H1 (cell line): ENCODE measurements at regions not wholly inside any gene's neighbourhood (a gene's known extent, or its start where the extent isn't known, plus 50 kb on each side); places are given as distances from the start of the nearest gene placed in this dataset.

Experiments used
- CTCF ChIA-PET: fragments of 300-600 bp; sonication (Branson Sonifier 250); formaldehyde crosslinking; loops from one replicate; lab custom pipeline; 2021; ENCODE audit not compliant: partially characterized antibody; lab: Charles Lee
- POLR2A ChIA-PET: fragments of 300-600 bp; sonication (Branson Sonifier 250); formaldehyde crosslinking; loops from one replicate; lab custom pipeline; 2021; ENCODE audit warnings: inconsistent platforms; ENCODE audit not compliant: partially characterized antibody; lab: Charles Lee
- DNase-seq, 2 experiments: peaks; one replicate each; pipeline versions ENCODE4 v3.0.0 to v3.0.0-alpha.2; 2010 to 2022; ENCODE audit warnings: low spot score in 2 of 2, low read depth in 1 of 2, mixed read lengths in 1 of 2
- FAIRE-seq: peaks from 2 replicates; lab custom pipeline; 2011; peaks lifted over from hg19 to GRCh38; lab: Jason Lieb, UNC
- H2AFZ ChIP-seq: 2 replicates; pipeline ENCODE4 v1.8.1; 2012; ENCODE audit warnings: low read length, inconsistent platforms
- H2AK5ac ChIP-seq: 2 replicates; pipeline ENCODE4 v1.6.1; 2013; ENCODE audit warnings: low read depth, low read length
- H2BK120ac ChIP-seq: replicated peaks from 2 replicates; pipeline ENCODE3; 2013; ENCODE audit warnings: low read depth, low read length, inconsistent platforms
- H2BK12ac ChIP-seq: 2 replicates; pipeline ENCODE4 v1.6.1; 2013; ENCODE audit warnings: low read depth, low read length
- H2BK15ac ChIP-seq: 2 replicates; pipeline ENCODE4 v1.6.1; 2013; ENCODE audit warnings: low read length
- H2BK20ac ChIP-seq: 2 replicates; pipeline ENCODE4 v1.6.1; 2013; ENCODE audit warnings: low read length
- H2BK5ac ChIP-seq: 2 replicates; pipeline ENCODE4 v1.6.1; 2013; ENCODE audit warnings: low read depth, low read length
- H3K14ac ChIP-seq: 2 replicates; pipeline ENCODE4 v1.6.1; 2013; ENCODE audit warnings: inconsistent platforms; ENCODE audit not compliant: insufficient read length
- H3K18ac ChIP-seq: 2 replicates; pipeline ENCODE4 v1.6.1; 2013; ENCODE audit warnings: low read length; ENCODE audit errors: extremely low read depth
- H3K23ac ChIP-seq: 2 replicates; pipeline ENCODE4 v1.6.1; 2013; ENCODE audit warnings: inconsistent platforms; ENCODE audit not compliant: insufficient read length
- H3K23me2 ChIP-seq: 2 replicates; pipeline ENCODE4 v1.6.1; 2013; ENCODE audit warnings: low read depth, low read length
- H3K27ac ChIP-seq: 2 replicates; pipeline ENCODE4 v1.6.1; 2011; ENCODE audit warnings: low read depth, low read length, inconsistent platforms
- H3K27me3 ChIP-seq, 4 experiments: replicated peaks in 1 of 4; 1 replicate in 1 of 4; 2 replicates in 3 of 4; pipeline versions ENCODE4 v1.6.1 to v1.8.1; 2011 to 2013; ENCODE audit warnings: low read length in 3 of 4, mild to moderate bottlenecking in 3 of 4, inconsistent platforms in 2 of 4, mixed read lengths in 2 of 4, moderate library complexity in 1 of 4; ENCODE audit not compliant: control insufficient read depth in 3 of 4, insufficient read depth in 3 of 4; ENCODE audit errors: extremely low read depth in 1 of 4
- H3K36me3 ChIP-seq, 4 experiments: 2 replicates each; pipeline versions ENCODE4 v1.6.1 to v1.8.1; 2011 to 2013; ENCODE audit warnings: mild to moderate bottlenecking in 4 of 4, low read length in 3 of 4, moderate library complexity in 2 of 4, control low read depth in 1 of 4, inconsistent platforms in 1 of 4; ENCODE audit not compliant: insufficient read depth in 4 of 4, control insufficient read depth in 2 of 4
- H3K4ac ChIP-seq: replicated peaks from 2 replicates; pipeline ENCODE3; 2013; ENCODE audit warnings: low read length, low read depth, mixed read lengths, inconsistent platforms; ENCODE audit not compliant: insufficient read length
- H3K4me1 ChIP-seq, 4 experiments: replicated peaks in 1 of 4; 1 replicate in 1 of 4; 2 replicates in 3 of 4; pipeline versions ENCODE4 v1.6.1 to v1.8.1; 2011 to 2013; ENCODE audit warnings: low read length in 3 of 4, inconsistent platforms in 2 of 4, mixed read lengths in 1 of 4; ENCODE audit not compliant: insufficient read depth in 4 of 4, control insufficient read depth in 3 of 4
- H3K4me2 ChIP-seq, 2 experiments: 2 replicates each; pipeline versions ENCODE4 v1.6.1 to v1.8.1; 2011 to 2013; ENCODE audit warnings: low read depth in 2 of 2, low read length in 2 of 2, control low read depth in 1 of 2, inconsistent platforms in 1 of 2, mild to moderate bottlenecking in 1 of 2; ENCODE audit not compliant: insufficient read depth in 1 of 2
- H3K4me3 ChIP-seq, 4 experiments: fragments of 200-600, 300-600 bp in 1 of 4; sonication (generic), shearing (Covaris generic), sonication (Bioruptor Twin) in 1 of 4; 2 replicates each; pipeline versions ENCODE4 v1.5.1 to v1.8.1; 2011 to 2016; ENCODE audit warnings: low read length in 4 of 4, low read depth in 3 of 4, control low read depth in 2 of 4, inconsistent platforms in 2 of 4, mild to moderate bottlenecking in 2 of 4, mixed read lengths in 1 of 4, moderate library complexity in 1 of 4; ENCODE audit not compliant: insufficient read depth in 2 of 4; ENCODE audit errors: extremely low read depth in 1 of 4
- H3K56ac ChIP-seq: replicated peaks from 2 replicates; pipeline ENCODE3; 2013; ENCODE audit warnings: low read depth, mild to moderate bottlenecking, mixed read lengths, low read length, inconsistent platforms; ENCODE audit not compliant: insufficient read length
- H3K79me1 ChIP-seq: 2 replicates; pipeline ENCODE4 v1.6.1; 2013; ENCODE audit warnings: low read depth, low read length, control low read depth
- H3K79me2 ChIP-seq, 2 experiments: 2 replicates each; pipeline versions ENCODE4 v1.6.1 to v1.8.1; 2012 to 2013; ENCODE audit warnings: low read length in 2 of 2, mild to moderate bottlenecking in 2 of 2, inconsistent platforms in 1 of 2; ENCODE audit not compliant: insufficient read depth in 2 of 2, control insufficient read depth in 1 of 2
- H3K9ac ChIP-seq, 4 experiments: replicated peaks in 1 of 4; 1 replicate in 1 of 4; 2 replicates in 3 of 4; pipeline versions ENCODE4 v1.6.1 to v1.8.1; 2011 to 2013; ENCODE audit warnings: low read depth in 3 of 4, low read length in 3 of 4, control low read depth in 2 of 4, mild to moderate bottlenecking in 2 of 4, moderate library complexity in 2 of 4, inconsistent platforms in 1 of 4; ENCODE audit errors: extremely low read depth in 1 of 4
- H3K9me3 ChIP-seq, 2 experiments: 2 replicates each; pipeline versions ENCODE4 v1.6.1 to v1.8.1; 2012 to 2013; ENCODE audit warnings: mild to moderate bottlenecking in 2 of 2, moderate library complexity in 2 of 2, control low read depth in 1 of 2, inconsistent platforms in 1 of 2, low read depth in 1 of 2, low read length in 1 of 2, mixed read lengths in 1 of 2; ENCODE audit not compliant: insufficient read depth in 2 of 2
- H4K20me1 ChIP-seq, 2 experiments: replicated peaks in 1 of 2; 2 replicates each; pipeline versions ENCODE3 to v1.8.1; 2011 to 2013; ENCODE audit warnings: inconsistent platforms in 2 of 2, low read length in 2 of 2, mild to moderate bottlenecking in 1 of 2; ENCODE audit not compliant: insufficient read depth in 2 of 2, control insufficient read depth in 1 of 2
- H4K5ac ChIP-seq: 2 replicates; pipeline ENCODE4 v1.6.1; 2013; ENCODE audit warnings: low read length, low read depth, mixed read lengths, inconsistent platforms; ENCODE audit not compliant: insufficient read length
- H4K8ac ChIP-seq: 2 replicates; pipeline ENCODE4 v1.8.0; 2013; ENCODE audit warnings: mild to moderate bottlenecking, moderate library complexity, low read length, inconsistent platforms; ENCODE audit not compliant: insufficient read depth; ENCODE audit errors: extremely low read depth
- H4K91ac ChIP-seq: replicated peaks from 2 replicates; pipeline ENCODE3; 2013; ENCODE audit warnings: low read length, mixed read lengths, inconsistent platforms; ENCODE audit not compliant: insufficient read length
- BRCA1 ChIP-seq: IDR thresholded peaks from 2 replicates; pipeline ENCODE4 v1.6.1; 2012; ENCODE audit warnings: low read depth, low read length, improper control_type of control experiment
- CBX5 ChIP-seq: fragments of 300-800, 300-1000 bp; sonication (generic); IDR thresholded peaks from 2 replicates; pipeline ENCODE4 v1.7.1; 2016; ENCODE audit warnings: antibody characterized with exemption, low read length, low read depth
- FOSL1 ChIP-seq: IDR thresholded peaks from 2 replicates; pipeline ENCODE4 v1.6.1; 2011; ENCODE audit warnings: mild to moderate bottlenecking, low read depth, low read length, moderate library complexity; ENCODE audit not compliant: insufficient read depth
- HDAC2 ChIP-seq, 2 experiments: fragments of 300-600 bp in 1 of 2; sonication (generic) in 1 of 2; IDR thresholded peaks; 2 replicates each; pipeline ENCODE4 v1.6.1; 2011 to 2012; ENCODE audit warnings: low read depth in 2 of 2, low read length in 2 of 2, mild to moderate bottlenecking in 2 of 2, moderate library complexity in 2 of 2, borderline replicate concordance in 1 of 2, inconsistent platforms in 1 of 2
- JUN ChIP-seq: IDR thresholded peaks from 2 replicates; pipeline ENCODE4 v1.6.1; 2011; ENCODE audit warnings: low read depth, mild to moderate bottlenecking, improper control_type of control experiment, low read length
- JUND ChIP-seq: IDR thresholded peaks from 2 replicates; pipeline ENCODE4 v1.6.1; 2011; ENCODE audit warnings: mild to moderate bottlenecking, improper control_type of control experiment, low read length
- RNF2 ChIP-seq: fragments of 200-900, 300-1000 bp; sonication (generic); IDR thresholded peaks from 2 replicates; pipeline ENCODE4 v1.7.1; 2016; ENCODE audit warnings: borderline replicate concordance, low read depth, mild to moderate bottlenecking, antibody characterized with exemption, low read length; ENCODE audit not compliant: poor library complexity, severe bottlenecking; ENCODE audit errors: missing control alignments
- SIN3A ChIP-seq, 2 experiments: IDR thresholded peaks in 1 of 2; conservative IDR thresholded peaks in 1 of 2; 2 replicates each; pipeline ENCODE4 v1.6.1; 2011 to 2012; ENCODE audit warnings: low read length in 2 of 2, improper control_type of control experiment in 1 of 2, low read depth in 1 of 2, mild to moderate bottlenecking in 1 of 2
- SP4 ChIP-seq: IDR thresholded peaks from 2 replicates; pipeline ENCODE4 v1.6.1; 2012; ENCODE audit warnings: low read length, inconsistent platforms
- TF ChIP-seq, protein P1 (sequence below): IDR thresholded peaks from 2 replicates; pipeline ENCODE4 v1.6.1; 2011; ENCODE audit warnings: low read depth, mild to moderate bottlenecking, low read length; ENCODE audit not compliant: insufficient read depth

DNA sequence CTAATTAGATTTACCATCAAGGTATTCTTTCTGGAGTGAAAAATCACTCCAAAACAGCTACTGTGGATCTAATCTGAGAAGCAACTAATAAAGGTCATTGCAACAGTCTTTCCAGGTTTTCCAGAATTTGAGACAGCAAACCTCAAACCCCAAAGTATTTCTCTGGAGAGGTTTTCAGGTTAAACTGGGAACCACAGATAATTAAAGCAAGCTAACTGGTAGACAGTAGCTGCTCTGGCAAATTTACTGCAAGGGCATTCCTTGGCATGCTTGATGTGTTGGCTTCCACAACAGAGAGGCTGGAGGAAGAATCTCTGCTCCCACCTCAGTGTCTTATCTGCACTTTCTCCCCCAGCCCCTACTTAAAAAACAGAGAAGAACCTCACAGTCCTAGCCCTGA, 140.0 kb upstream of the NRBF2 start:
- H4K5ac ChIP-seq, result no peak overlapping the region
- no peak overlapping the region for H2BK5ac ChIP-seq
- no peak overlapping the region for H2BK20ac ChIP-seq
- H3K4me2 ChIP-seq, result no peak overlapping the region
- H3K14ac ChIP-seq, result no peak overlapping the region
- no peak overlapping the region for H4K8ac ChIP-seq
- no peak overlapping the region for H3K18ac ChIP-seq
- DNase-seq, result no peak
- no peak overlapping the region for H3K27ac ChIP-seq
- H3K4me1 ChIP-seq, result no peaks in the 10 kb centered on the region
- H3K9me3 ChIP-seq, result no peaks in the 10 kb centered on the region
- no peak overlapping the region for H2AFZ ChIP-seq
- no peak overlapping the region for H2BK12ac ChIP-seq
- no peak overlapping the region for H3K23ac ChIP-seq
- H2BK120ac ChIP-seq, result no peak overlapping the region
- H3K9ac ChIP-seq, result no peak overlapping the region
- FAIRE-seq, result no peak
- H3K23me2 ChIP-seq, result no peaks in the 10 kb centered on the region
- H3K4me3 ChIP-seq, result no peak overlapping the region
- no peaks in the 10 kb centered on the region for H4K20me1 ChIP-seq
- no peak overlapping the region for H3K4ac ChIP-seq
- no peak for TF ChIP-seq SIN3A (conservative IDR thresholded peaks at IDR 0.05 in 1 of 2, IDR thresholded peaks at IDR 0.05 in 1 of 2; ENCODE audit: low read depth in 1 of 2, low read length in 2 of 2)
- TF ChIP-seq CBX5, result no peak
- no peak for TF ChIP-seq HDAC2 (IDR thresholded peaks at IDR 0.05; ENCODE audit: borderline replicate concordance in 1 of 2, low read depth in 2 of 2, low read length in 2 of 2)
- TF ChIP-seq JUND, result no peak
- no peak for TF ChIP-seq SP4
- no peak for TF ChIP-seq JUN
- TF ChIP-seq BRCA1, result no peak
- TF ChIP-seq RNF2, result no peak
- no peak for TF ChIP-seq FOSL1
- TF ChIP-seq, protein P1, sequence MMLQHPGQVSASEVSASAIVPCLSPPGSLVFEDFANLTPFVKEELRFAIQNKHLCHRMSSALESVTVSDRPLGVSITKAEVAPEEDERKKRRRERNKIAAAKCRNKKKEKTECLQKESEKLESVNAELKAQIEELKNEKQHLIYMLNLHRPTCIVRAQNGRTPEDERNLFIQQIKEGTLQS, result no peak
- H3K27me3 ChIP-seq, result no peaks in the 10 kb centered on the region
- POLR2A ChIA-PET, result interaction anchor here (0.6 kb wide), 1 partner anchor 99 kb away, joined by 3 read pairs; no protein-coding TSS in a partner anchor
- H3K79me1 ChIP-seq, result no peaks in the 10 kb centered on the region
- no peaks in the 10 kb centered on the region for H3K36me3 ChIP-seq
- H2BK15ac ChIP-seq, result no peak overlapping the region
- H2AK5ac ChIP-seq, result no peak overlapping the region
- CTCF ChIA-PET, result interaction anchor here (1.1 to 1.3 kb wide), 2 partner anchors 9 to 19 kb away, joined by 3 to 4 read pairs; no protein-coding TSS in a partner anchor
- H3K79me2 ChIP-seq, result no peaks in the 10 kb centered on the region
- no peak overlapping the region for H4K91ac ChIP-seq
- H3K56ac ChIP-seq, result no peak overlapping the region
